Suppressor macrophage treated with lipopolysaccharide for 1 hour (primary cell): ENCODE measurements at regions not wholly inside any gene's neighbourhood (a gene's known extent, or its start where the extent isn't known, plus 50 kb on each side); places are given as distances from the start of the nearest gene placed in this dataset.
"Not testable (repeated sequence)": the region's sequence is repeated elsewhere in the genome, so short reads cannot be mapped to it uniquely, and the experiment has no call there.

Source experiments
- DNase-seq, 3 donors: peaks; one replicate each; pipeline ENCODE4 v3.0.0-alpha.2; 2020 to 2022

GRCh38 chr6:44036699-44037101 lies 90.6 kb downstream of the MRPL14 start:
- peak; percentile 52 to 74 (median 69) for DNase-seq

DNA sequence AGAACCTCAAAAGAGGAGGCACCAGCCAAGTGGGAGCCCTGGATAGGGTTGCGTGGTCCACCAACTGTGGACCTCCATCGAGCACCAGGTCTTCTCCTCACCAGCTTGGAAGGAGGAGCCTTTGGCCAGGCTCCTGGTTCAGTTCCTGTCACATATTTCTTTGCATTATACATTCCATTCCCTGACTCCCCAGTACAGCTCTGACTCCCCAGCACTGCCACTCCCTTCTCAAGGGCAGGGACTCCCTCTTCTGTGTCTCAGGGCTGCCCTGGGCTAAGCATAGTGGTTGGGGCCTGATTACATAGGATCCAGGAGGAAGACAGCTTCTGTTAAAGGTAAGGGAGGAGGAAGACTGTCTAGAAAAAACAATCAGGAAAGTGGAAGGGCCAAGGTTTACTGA lies 91.1 kb downstream of the MRPL14 start:
- no peak for DNase-seq

GRCh38 chr6:44035621-44036020 lies 91.6 kb downstream of the MRPL14 start:
- DNase-seq = peak; percentile 70 to 90 (median 84)

DNA sequence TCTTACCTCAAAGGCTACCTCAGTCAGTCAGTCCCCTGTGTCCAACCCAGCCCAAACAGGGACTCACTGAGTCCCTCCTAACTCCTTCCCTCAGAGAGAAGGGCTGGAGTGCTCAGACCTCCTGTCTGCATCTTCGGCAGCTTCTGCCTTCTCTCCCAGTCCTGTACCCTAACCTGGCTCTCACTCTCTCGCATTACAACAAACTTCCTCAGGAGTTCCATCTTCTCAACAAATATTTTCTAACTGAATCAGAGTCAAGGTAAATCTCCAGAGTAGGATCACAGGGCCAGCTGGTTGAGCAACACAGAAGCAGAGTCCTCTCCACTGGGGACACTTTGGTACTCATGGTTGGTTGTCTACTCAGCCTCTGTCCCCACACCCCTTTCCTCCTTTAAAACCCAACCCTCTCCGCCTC lies 92.3 kb downstream of the MRPL14 start:
- DNase-seq = no peak

DNA sequence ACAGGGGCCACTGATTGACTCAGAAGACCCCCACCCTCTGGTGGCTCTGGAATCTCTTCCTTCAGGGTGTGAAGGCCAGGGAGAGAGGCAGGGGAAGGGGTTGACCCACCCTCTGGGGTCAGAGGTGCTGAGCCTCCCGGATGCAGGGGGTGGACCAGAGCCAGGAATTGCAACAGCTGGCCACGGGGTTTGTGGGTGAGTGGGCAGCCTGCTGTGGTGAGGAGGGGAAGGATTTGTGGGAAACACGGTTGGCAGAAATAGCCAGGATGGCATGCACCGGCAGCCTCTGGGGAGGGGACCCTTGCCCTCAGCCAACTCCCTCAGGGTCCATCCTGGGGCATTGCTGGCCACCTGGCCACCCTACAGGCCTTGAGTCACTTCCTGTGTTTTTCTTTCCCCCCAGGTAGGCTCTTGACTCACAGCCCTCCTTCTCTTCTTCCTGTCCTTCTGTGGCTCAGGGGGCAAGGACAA lies 92.8 kb downstream of the MRPL14 start:
- peak; percentile 48 to 69 (median 49) for DNase-seq

- DNase-seq = no peak
Measured at GRCh38 chr6:44030812-44031454, 96.3 kb downstream of the MRPL14 start.

- no peak for DNase-seq
Measured at GRCh38 chr6:44029444-44030185, 97.6 kb downstream of the MRPL14 start.

GRCh38 chr6:44028789-44029310 lies 98.4 kb downstream of the MRPL14 start:
- DNase-seq = no peak

- no peak for DNase-seq
Measured at GRCh38 chr6:44025226-44025625, 102.0 kb downstream of the MRPL14 start.

DNA sequence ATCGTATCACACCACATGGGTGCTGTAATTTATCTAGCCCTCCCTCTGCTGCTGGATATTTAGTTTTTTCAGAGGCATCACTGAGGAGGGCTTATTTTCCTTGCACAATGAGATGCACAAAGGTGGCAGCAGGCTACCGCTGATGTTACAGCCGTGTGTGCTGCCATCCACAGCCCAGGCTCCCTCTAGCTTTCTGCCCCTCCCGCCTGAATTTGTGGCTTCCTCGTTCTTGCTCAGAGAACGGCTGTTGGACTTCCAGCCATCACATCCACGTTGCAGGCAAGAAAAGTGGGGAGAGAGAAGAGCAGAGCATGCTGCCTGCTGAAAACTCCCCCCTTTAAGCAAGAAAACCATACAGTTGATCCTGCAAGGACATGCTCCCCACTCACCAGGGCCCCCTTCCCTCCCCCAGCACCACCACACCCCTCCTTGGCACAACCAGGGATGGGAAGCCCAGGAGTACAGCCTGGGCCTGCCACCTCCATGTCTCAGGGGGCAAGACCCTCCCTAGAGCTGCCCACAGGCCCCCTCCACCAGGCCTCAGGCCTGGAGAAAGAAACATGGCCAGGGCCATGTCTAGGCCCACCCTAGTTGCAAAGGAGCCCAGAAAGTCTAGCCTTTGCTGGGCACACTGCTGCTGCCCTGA lies 102.6 kb downstream of the MRPL14 start:
- DNase-seq = no peak

DNA sequence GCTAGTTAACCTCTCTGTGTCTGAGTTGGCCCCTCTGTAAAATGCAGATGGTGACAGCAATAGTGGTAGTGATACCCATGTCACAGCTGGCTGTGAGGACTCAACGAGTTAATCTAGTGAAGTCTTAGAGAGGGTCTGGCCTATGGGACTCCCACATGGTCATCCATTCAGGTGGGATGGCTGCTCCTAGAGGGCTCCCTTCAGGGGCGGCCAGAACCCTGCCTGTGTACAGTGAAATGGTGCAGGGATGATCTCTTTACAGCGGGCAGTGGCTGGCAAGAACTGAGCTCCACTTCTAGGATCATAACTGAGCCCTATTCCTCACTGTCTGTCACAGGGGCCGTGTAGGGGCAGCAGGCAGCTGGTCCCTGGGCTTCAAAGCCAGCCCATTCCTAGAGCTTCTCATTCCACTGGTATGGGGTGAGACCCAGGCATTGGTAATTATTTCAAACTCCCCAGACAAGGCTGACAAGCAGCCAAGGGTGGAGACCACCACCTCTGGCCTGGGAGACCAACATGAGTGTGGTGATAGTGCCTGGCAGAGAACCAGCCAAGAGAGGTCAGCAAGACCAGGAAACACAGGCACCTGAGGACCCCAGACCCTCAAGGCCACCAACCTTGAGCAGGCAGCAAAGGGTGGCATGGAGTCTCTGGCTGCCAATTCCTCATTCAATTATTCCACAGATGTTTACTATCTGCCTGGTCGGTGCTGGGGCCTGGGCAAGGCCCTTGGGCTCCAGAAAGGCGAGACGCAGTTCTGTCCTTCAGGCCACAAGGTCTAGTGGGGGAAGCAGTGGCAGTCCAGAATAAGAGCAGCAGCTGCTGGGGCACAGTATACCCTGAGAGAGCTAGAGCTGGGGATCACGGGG lies 103.4 kb downstream of the MRPL14 start:
- no peak for DNase-seq

DNA sequence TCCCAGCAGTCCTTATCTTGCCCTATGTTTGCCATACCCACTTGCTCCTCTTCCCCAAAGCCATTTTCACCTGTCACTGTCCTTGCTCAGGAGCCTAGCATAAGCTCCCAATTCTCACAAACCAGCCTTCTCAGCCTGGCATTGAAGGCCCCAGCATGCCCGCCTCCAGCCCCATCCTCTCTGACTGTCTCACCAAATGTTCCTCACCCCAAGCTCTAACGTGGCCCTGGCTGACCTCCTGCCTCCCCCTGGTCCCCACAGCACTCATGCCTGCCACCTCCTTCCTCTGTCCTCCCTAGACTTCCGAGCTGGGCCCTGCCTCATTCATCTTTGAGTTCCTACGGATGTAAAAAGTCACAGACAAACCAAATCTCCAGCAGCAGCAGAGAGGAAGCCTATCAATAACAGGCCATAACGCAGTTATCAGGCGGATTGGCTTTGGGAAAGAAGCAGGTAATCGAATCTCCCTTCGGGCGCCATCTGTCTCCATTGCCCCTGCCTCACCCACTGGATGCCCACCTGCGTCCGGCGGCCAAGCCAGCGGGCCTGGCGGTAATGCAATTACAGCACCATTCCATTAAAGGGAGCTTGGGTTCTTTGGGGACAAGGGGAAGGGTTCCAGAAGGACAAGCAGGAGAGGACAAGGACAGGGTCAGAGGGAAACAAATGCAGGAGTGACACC lies 104.4 kb downstream of the MRPL14 start:
- no peak for DNase-seq

GRCh38 chr6:44022296-44022661 lies 105.0 kb downstream of the MRPL14 start:
- DNase-seq = peak; percentile 71 to 84 (median 82)

GRCh38 chr6:44021589-44022295 lies 105.5 kb downstream of the MRPL14 start:
- no peak for DNase-seq

- DNase-seq = no peak
Measured at GRCh38 chr6:44020664-44021425, 106.4 kb downstream of the MRPL14 start.

DNA sequence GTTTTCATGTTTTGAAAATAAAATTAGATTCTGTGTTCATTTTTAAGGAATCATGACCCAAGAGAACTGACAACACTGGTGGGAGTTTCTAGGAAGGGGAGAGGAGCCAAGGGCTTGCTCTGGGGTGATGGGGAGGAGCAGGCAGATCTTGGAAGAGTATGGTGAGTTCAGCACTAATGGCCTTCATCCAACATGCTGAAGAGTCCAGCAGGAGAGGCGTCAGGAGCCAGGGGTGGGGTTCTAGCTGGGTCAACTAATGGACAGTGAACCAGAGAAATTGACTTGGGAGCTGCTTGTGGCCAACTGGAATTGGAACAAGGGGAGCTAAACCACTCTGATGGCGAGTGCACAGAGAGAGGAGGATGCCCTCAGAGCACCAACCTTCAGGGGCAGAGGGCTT lies 107.1 kb downstream of the MRPL14 start:
- DNase-seq = no peak

GRCh38 chr6:44017307-44017706 lies 109.9 kb downstream of the MRPL14 start:
- not testable (repeated sequence) for DNase-seq

GRCh38 chr6:44016131-44016870 lies 111.0 kb downstream of the MRPL14 start:
- peak in 1 of 3 donors; percentile 36 for DNase-seq

DNA sequence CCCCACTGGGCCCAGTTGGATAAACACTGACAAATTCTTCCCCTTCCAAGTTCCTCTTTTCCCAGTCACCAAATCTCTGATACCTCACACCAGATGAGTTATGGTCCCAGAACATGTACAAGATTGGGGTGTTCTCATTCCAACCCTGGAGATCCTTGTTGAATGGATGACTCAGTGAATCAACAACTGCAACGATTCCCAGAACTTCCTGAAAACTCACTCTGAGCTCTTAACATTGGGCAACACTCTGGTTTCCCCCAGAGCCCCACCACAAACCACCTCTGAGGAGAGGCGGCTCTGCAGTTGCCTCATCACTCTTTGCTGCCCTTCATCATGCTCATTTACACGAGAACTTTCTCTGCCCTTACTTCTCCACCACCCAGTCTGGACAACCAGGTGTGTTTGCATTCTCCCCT lies 115.2 kb downstream of the MRPL14 start:
- DNase-seq = peak; percentile 87 to 93 (median 87)
